Muscle of back (tissue), 3 donors: ENCODE measurements at regions not wholly inside any gene's neighbourhood (a gene's known extent, or its start where the extent isn't known, plus 50 kb on each side); places are given as distances from the start of the nearest gene placed in this dataset.

Source experiments
- DNase-seq, 3 donors: peaks; one replicate each; pipeline versions ENCODE4 v3.0.0 to v3.0.0-alpha.2; 2013

GRCh38 chr5:3736466-3736865 is 140.8 kb downstream of the IRX1 start:
- DNase-seq, result no peak

DNA sequence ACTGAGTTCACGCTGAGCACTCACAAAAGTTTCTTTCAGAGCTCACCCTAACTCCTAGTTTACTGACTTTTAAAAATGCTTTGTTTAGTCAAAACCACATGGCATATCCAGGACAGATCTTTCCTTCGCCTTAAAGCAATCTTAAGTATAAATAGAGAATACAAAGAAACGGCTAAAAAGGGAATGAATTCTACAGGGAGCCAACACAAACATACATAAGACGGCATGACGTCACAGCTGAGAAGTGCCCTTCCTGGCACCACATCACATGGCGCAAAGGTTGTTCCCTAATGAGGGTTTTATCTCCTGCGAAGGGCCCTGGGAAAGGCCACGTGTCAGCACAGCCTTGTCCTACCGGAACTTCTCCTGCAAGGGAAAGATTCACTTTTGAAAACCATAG is 141.3 kb downstream of the IRX1 start:
- no peak for DNase-seq

GRCh38 chr5:3738919-3739318 is 143.3 kb downstream of the IRX1 start:
- DNase-seq, result no peak

- no peak for DNase-seq
These were observed 145.1 kb downstream of the IRX1 start for GRCh38 chr5:3740546-3741373.

DNA sequence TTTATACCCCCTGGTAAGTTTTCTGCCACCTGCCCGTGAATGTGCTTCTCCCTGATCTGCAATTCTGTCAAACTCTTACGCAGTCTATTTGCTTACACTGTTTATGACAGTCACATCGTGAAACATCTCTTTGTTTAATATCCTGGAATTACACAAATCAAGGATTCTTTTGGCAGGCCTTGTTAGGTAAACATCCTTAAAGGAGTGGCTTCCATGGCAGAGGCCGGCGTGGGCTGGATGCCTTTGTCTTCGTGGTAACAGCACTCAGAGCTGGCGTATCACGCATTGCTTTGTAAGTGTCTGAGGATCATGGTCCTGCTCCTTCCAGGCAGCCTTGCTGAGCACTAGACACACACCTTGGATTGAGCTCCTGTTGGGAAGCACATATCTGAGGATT is 145.7 kb downstream of the IRX1 start:
- no peak for DNase-seq

- DNase-seq, result no peak
These were observed 147.1 kb downstream of the IRX1 start for GRCh38 chr5:3742750-3743149.

GRCh38 chr5:3751846-3752245 is 156.2 kb downstream of the IRX1 start:
- DNase-seq, result no peak

GRCh38 chr5:3778000-3778550 is 182.4 kb downstream of the IRX1 start:
- DNase-seq, result no peak

GRCh38 chr5:3778945-3779344 is 183.3 kb downstream of the IRX1 start:
- no peak for DNase-seq

GRCh38 chr5:3780278-3780677 is 184.6 kb downstream of the IRX1 start:
- DNase-seq, result no peak

- DNase-seq, result no peak
These were observed 185.3 kb downstream of the IRX1 start for GRCh38 chr5:3780907-3781306.

- DNase-seq, result no peak
These were observed 189.2 kb downstream of the IRX1 start for GRCh38 chr5:3784854-3785253.

DNA sequence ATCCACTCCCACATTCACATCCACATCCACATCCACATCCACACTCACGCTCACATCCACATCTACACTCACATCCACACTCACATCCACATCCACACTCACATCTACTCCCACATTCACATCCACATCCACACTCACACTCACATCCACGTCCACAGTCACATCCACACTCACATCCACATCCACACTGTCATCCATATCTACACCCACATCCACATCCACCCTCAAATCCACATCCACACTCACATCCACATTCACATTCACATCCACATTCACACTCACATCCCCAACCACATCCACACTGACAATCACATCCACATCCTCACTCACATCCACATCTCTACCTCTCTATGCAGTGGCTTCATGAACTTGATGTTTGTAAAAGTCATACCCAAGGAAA is 190.5 kb downstream of the IRX1 start:
- no peak for DNase-seq

GRCh38 chr5:3786891-3787430 is 191.3 kb downstream of the IRX1 start:
- no peak for DNase-seq

DNA sequence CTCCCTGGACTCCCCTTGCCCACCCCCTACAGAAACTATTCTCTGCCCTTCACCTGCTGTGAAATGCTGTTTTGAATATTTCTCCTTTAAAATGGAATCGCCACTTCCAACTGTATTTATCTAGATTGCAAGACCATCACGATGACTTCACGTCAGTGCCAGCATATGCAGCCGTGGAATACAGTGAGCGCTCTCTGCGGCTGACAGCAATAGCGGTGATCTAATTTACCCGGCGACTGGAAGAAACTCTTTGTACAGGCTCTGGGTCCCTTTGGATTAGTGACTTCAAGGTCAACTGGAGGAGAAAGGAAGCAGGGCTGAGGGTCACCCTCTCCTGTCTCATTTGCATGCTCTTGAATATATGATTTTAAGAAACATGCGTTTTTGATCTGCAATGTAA is 192.0 kb downstream of the IRX1 start:
- DNase-seq, result peak in 1 of 3 donors; percentile 22

DNA sequence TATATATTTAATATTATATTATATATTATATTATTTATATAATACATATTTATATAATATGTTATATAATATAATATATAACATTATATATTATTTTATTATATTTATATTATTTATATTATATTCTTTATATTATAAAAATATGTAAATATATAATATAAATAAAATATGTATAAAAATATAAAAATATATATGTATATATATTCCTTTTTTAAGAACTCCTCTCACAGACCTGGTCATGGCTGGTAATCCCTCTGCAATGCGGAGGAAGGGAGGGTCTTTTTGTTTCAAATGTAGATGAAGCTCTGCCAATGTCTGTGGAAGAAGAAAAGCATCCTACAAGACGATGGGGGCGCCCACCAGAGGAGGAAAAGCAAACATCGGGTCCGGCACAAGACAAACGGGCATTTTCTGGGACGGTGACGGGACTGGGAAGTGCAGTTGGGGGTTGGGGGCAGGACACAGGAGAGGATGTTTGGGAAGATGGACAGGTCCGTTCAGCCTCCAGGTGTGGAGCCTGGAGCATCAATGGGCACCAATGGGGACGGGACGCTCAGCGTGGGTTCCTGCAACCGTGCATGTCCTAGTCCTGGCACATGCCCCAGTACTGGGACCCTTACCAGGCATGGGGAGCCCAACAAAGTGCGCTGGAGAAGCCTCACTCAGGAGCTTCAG is 194.0 kb downstream of the IRX1 start:
- no peak for DNase-seq

DNA sequence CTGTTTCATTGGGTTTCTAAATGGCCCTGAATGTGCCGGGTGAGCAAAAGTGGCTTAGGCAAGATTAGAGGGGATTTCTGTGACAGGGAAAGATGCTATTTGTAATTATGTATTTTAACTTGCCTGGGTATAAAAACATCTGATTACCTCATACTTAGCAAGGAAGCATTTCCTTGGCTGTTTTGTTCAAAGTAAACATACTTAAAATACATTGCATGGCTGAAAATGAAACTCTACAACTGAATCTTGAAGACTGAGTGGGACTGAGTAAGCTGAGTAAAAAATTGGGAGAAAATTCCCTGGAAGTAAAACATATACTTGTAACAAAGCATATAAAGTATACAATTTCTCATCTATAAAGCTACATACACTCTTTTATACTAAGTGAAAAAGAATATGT is 197.5 kb downstream of the IRX1 start:
- no peak for DNase-seq

- no peak for DNase-seq
These were observed 199.0 kb downstream of the IRX1 start for GRCh38 chr5:3794611-3795010.

- no peak for DNase-seq
These were observed 201.1 kb downstream of the IRX1 start for GRCh38 chr5:3796736-3797135.

DNA sequence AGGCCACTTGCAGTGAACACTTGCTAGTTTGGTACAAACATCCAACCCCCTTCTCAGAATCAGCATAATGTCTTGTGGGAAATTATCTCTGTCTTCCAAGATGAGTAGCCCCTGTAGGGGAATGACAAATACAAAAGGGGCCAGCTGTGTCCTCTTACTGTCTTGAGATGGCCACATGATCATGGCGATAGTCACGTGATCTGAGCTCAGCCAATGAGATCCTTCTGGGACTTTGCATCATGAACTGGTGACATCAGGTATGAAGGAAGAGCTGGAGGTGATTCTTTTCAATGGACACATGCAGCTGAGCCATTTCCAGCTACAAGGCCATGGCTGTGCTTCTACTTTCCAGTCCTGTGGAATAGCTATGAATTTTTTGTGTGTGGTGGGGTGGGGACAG is 206.3 kb downstream of the IRX1 start:
- DNase-seq, result no peak

DNA sequence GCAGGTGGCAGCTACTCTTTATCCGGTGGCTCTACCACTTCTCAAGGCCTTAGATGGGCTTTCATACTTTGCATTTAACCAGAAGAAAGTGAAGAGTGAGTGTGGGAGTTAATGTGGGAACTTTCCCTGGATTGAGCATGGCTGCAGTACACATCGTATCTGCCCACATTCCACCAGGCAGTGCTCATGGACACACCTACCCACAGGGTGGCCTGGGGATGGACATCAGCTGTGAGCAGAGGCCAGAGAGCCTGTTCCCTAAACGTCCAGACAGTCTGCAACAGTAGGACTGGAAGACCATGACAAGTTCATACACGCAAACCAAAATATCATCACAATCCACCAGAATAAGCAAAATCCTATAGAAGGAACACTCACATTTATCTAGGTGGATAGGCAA is 213.8 kb downstream of the IRX1 start:
- DNase-seq, result no peak

- DNase-seq, result no peak
These were observed 215.5 kb downstream of the IRX1 start for GRCh38 chr5:3811116-3811515.

- DNase-seq, result no peak
These were observed 223.0 kb downstream of the IRX1 start for GRCh38 chr5:3818624-3819023.
